EH (cell line): ENCODE measurements at regions not wholly inside any gene's neighbourhood (a gene's known extent, or its start where the extent isn't known, plus 50 kb on each side); places are given as distances from the start of the nearest gene placed in this dataset.
"Not testable (repeated sequence)": the region's sequence is repeated elsewhere in the genome, so short reads cannot be mapped to it uniquely, and the experiment has no call there.

ENCODE experiments used
- DNase-seq: peaks from one replicate; pipeline ENCODE4 v3.0.0-alpha.2; 2015; ENCODE audit warnings: low read depth

- no peak for DNase-seq
Observed at GRCh38 chr2:204359076-204359475, 186.2 kb upstream of the PARD3B start.

GRCh38 chr2:204360218-204361007 is 184.9 kb upstream of the PARD3B start:
- no peak for DNase-seq

GRCh38 chr2:204361738-204362137 is 183.5 kb upstream of the PARD3B start:
- no peak for DNase-seq

- DNase-seq: no peak
Observed at GRCh38 chr2:204362581-204362980, 182.7 kb upstream of the PARD3B start.

GRCh38 chr2:204363513-204363912 is 181.8 kb upstream of the PARD3B start:
- DNase-seq: no peak

- no peak for DNase-seq
Observed at GRCh38 chr2:204364860-204365535, 180.3 kb upstream of the PARD3B start.

- DNase-seq: no peak
Observed at GRCh38 chr2:204365811-204366210, 179.5 kb upstream of the PARD3B start.

- DNase-seq: no peak
Observed at GRCh38 chr2:204367466-204367865, 177.8 kb upstream of the PARD3B start.

GRCh38 chr2:204370172-204370718 is 175.0 kb upstream of the PARD3B start:
- DNase-seq: no peak

GRCh38 chr2:204373942-204374341 is 171.3 kb upstream of the PARD3B start:
- DNase-seq: no peak

GRCh38 chr2:204380141-204380881 is 165.0 kb upstream of the PARD3B start:
- DNase-seq: no peak

- no peak for DNase-seq
Observed at GRCh38 chr2:204386668-204387067, 158.6 kb upstream of the PARD3B start.

GRCh38 chr2:204389120-204389519 is 156.2 kb upstream of the PARD3B start:
- no peak for DNase-seq

GRCh38 chr2:204389856-204390255 is 155.4 kb upstream of the PARD3B start:
- DNase-seq: no peak

GRCh38 chr2:204395539-204395938 is 149.7 kb upstream of the PARD3B start:
- no peak for DNase-seq

- DNase-seq: no peak
Observed at GRCh38 chr2:204401114-204401513, 144.2 kb upstream of the PARD3B start.

- DNase-seq: peak; percentile 68
Observed at GRCh38 chr2:204407204-204408014, 137.9 kb upstream of the PARD3B start.

GRCh38 chr2:204412782-204413181 is 132.5 kb upstream of the PARD3B start:
- not testable (repeated sequence) for DNase-seq

- DNase-seq: no peak
Observed at GRCh38 chr2:204415406-204416181, 129.7 kb upstream of the PARD3B start.

- DNase-seq: no peak
Observed at GRCh38 chr2:204416236-204416635, 129.0 kb upstream of the PARD3B start.

- peak; percentile 13 for DNase-seq
Observed at GRCh38 chr2:204425821-204426220, 119.5 kb upstream of the PARD3B start.
